NB4 (cell line): ENCODE measurements at regions not wholly inside any gene's neighbourhood (a gene's known extent, or its start where the extent isn't known, plus 50 kb on each side); places are given as distances from the start of the nearest gene placed in this dataset.
"Not testable (repeated sequence)": the region's sequence is repeated elsewhere in the genome, so short reads cannot be mapped to it uniquely, and the experiment has no call there.

Experiments used
- CTCF ChIP-seq: IDR thresholded peaks from one replicate; pipeline ENCODE4 v1.5.1; 2012; ENCODE audit warnings: low read depth, low read length
- MAX ChIP-seq: IDR thresholded peaks from 2 replicates; pipeline ENCODE4 v1.6.1; 2011; ENCODE audit warnings: low read depth, low read length
- MYC ChIP-seq: IDR thresholded peaks from 2 replicates; pipeline ENCODE4 v1.6.1; 2011; ENCODE audit warnings: low read depth, low read length
- POLR2A ChIP-seq: IDR thresholded peaks from 2 replicates; pipeline ENCODE4 v1.6.1; 2011; ENCODE audit warnings: mild to moderate bottlenecking; ENCODE audit not compliant: insufficient read length; ENCODE audit errors: extremely low read depth

GRCh38 chr7:106498005-106498404, 163.0 kb downstream of the CCDC71L start:
- TF ChIP-seq CTCF, MAX, POLR2A, MYC: not testable (repeated sequence)
